ENCODE measurements at regions not wholly inside any gene's neighbourhood (a gene's known extent, or its start where the extent isn't known, plus 50 kb on each side); places are given as distances from the start of the nearest gene placed in this dataset.
"Not testable (repeated sequence)": the region's sequence is repeated elsewhere in the genome, so short reads cannot be mapped to it uniquely, and the experiment has no call there.

DNA sequence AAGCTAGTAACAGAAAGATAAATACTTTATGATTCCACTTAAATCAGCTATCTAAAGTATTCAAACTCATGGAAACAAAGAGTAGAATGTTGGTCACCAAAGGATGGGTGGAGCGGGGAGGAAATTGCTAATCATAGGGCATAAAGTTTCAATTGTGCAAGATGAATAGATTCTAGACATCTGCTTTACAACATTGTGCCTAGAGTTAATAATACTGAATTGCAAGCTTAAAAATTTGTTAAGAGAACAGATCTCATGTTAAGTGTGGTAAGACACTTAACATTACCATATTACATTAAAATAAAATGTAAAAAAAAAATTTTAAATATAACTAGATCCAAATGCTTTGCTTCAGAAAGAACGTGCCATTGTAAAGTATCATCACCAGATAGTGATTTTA is 411.1 kb upstream of the MBL2 start:
- TF ChIP-seq, protein P1, sequence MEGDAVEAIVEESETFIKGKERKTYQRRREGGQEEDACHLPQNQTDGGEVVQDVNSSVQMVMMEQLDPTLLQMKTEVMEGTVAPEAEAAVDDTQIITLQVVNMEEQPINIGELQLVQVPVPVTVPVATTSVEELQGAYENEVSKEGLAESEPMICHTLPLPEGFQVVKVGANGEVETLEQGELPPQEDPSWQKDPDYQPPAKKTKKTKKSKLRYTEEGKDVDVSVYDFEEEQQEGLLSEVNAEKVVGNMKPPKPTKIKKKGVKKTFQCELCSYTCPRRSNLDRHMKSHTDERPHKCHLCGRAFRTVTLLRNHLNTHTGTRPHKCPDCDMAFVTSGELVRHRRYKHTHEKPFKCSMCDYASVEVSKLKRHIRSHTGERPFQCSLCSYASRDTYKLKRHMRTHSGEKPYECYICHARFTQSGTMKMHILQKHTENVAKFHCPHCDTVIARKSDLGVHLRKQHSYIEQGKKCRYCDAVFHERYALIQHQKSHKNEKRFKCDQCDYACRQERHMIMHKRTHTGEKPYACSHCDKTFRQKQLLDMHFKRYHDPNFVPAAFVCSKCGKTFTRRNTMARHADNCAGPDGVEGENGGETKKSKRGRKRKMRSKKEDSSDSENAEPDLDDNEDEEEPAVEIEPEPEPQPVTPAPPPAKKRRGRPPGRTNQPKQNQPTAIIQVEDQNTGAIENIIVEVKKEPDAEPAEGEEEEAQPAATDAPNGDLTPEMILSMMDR (IDR thresholded peaks at IDR 0.05; ENCODE audit: insufficient read depth, low read length, severe bottlenecking), result no peak
- H3K4me3 ChIP-seq (ENCODE audit: low read depth, low read length), result no peak overlapping the region
- no peak for FAIRE-seq
- DNase-seq (ENCODE audit: low read depth), result no peak
- H3K36me3 ChIP-seq (ENCODE audit: control insufficient read depth, insufficient read depth, low read length), result no peaks in the 10 kb centered on the region
- H3K27me3 ChIP-seq (ENCODE audit: control insufficient read depth, insufficient read depth, low read length), result no peaks in the 10 kb centered on the region

DNA sequence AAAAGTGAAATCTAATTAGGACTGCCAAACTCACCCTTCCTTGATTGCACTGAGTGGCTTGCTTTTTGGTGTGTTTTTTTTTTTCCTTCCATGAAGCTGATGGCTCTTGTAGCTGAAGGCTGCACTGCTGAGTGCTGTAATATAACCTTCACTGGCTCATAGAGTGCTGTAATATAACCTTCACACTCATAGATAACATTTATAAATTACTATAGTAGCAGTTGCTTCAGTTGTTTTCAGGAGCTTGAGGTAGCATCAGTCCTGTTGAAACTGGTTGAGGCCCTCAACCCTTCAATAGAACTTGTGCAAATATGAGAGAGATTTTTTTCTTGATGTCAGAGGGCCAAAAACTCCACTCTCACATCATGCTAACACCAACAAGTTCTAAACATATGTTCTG is 404.9 kb upstream of the MBL2 start:
- Histone ChIP-seq H3K4me3 (ENCODE audit: low read depth, low read length) (no peak overlapping the region), H3K36me3 (ENCODE audit: control insufficient read depth, insufficient read depth, low read length) (no peaks in the 10 kb centered on the region), H3K27me3 (ENCODE audit: control insufficient read depth, insufficient read depth, low read length) (no peaks in the 10 kb centered on the region)
- TF ChIP-seq, protein P1 (IDR thresholded peaks at IDR 0.05; ENCODE audit: insufficient read depth, low read length, severe bottlenecking), result no peak
- DNase-seq (ENCODE audit: low read depth), result no peak
- FAIRE-seq, result no peak

GRCh38 chr10:53166325-53166724 is 393.7 kb upstream of the MBL2 start:
- no peak for FAIRE-seq
- TF ChIP-seq, protein P1 (IDR thresholded peaks at IDR 0.05; ENCODE audit: insufficient read depth, low read length, severe bottlenecking), result no peak

DNA sequence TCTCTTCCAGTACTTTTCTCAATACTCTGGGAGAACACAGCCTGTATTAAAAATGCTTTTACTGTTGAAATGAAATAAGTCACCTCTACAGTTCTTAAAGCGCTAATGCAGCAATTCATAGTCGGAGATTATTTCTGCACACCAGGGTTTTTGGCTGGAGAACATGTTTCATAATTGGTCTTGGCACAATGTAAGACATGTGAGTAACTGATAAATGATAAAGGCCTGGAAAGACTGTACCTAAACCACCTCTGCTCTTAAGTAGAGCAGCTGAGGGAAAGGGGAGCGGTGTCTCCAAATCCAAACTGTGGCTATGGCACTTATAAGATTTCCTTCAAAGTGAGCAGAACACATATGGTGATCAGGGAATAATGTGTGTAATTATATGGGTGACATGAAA is 390.3 kb upstream of the MBL2 start:
- Histone ChIP-seq H3K4me3 (ENCODE audit: low read depth, low read length) (no peak overlapping the region), H3K36me3 (ENCODE audit: control insufficient read depth, insufficient read depth, low read length) (no peaks in the 10 kb centered on the region), H3K27me3 (ENCODE audit: control insufficient read depth, insufficient read depth, low read length) (no peaks in the 10 kb centered on the region)
- DNase-seq (ENCODE audit: low read depth) (no peak), FAIRE-seq (no peak)
- TF ChIP-seq, protein P1 (IDR thresholded peaks at IDR 0.05; ENCODE audit: insufficient read depth, low read length, severe bottlenecking), result no peak

More at GRCh38 chr10:53166325-53166724, 393.7 kb upstream of the MBL2 start:
- H3K36me3 ChIP-seq (ENCODE audit: control insufficient read depth, insufficient read depth, low read length), result no peaks in the 10 kb centered on the region
- no peak overlapping the region for H3K4me3 ChIP-seq (ENCODE audit: low read depth, low read length)
- H3K27me3 ChIP-seq (ENCODE audit: control insufficient read depth, insufficient read depth, low read length), result no peaks in the 10 kb centered on the region
- no peak for DNase-seq (ENCODE audit: low read depth)

DNA sequence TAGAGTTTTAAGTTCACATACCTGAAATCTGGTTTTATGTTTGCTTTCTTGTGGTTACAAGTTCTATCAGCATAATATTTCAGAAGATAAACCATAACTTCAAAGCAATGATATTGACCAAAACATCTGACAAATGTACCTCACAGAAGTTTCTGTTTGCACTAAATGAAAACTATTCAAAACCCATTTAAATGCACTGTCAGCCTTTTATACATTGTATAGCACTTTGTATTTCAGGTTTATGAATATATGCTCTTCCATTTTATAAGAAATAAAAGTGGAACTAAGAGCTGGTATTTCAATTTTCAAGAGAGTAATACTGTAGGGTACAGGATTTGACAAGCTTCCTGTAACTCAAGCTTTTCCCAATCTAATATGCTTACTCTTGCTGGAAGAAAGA is 388.6 kb upstream of the MBL2 start:
- no peaks in the 10 kb centered on the region for H3K27me3 ChIP-seq (ENCODE audit: control insufficient read depth, insufficient read depth, low read length)
- TF ChIP-seq, protein P1 (IDR thresholded peaks at IDR 0.05; ENCODE audit: insufficient read depth, low read length, severe bottlenecking), result no peak
- FAIRE-seq, result no peak

DNA sequence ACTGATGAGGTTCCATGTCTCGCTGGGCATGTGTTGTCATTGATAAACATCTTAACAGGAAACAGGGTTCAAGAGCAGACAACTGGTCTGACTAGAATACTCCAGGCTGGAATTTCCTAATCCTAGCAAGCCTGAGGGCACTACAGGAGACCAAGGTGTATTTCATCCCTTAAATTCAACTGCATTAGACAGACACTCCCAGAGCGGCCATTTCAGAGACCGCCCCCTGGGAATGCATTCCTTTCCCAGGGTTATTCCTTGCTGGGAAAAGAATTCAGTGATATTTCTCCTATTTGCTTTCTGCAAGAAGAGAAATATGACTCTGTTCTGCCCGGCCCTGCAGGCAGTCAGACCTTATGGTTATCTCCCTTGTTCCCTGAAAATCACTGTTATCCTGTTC is 383.1 kb upstream of the MBL2 start:
- H3K27me3 ChIP-seq (ENCODE audit: control insufficient read depth, insufficient read depth, low read length); H3K36me3 ChIP-seq (ENCODE audit: control insufficient read depth, insufficient read depth, low read length); FAIRE-seq; DNase-seq (ENCODE audit: low read depth); H3K4me3 ChIP-seq (ENCODE audit: low read depth, low read length): not testable (repeated sequence)

More for the DNA sequence above, 388.6 kb upstream of the MBL2 start:
- DNase-seq (ENCODE audit: low read depth), result no peak
- Histone ChIP-seq H3K4me3 (ENCODE audit: low read depth, low read length) (no peak overlapping the region), H3K36me3 (ENCODE audit: control insufficient read depth, insufficient read depth, low read length) (no peaks in the 10 kb centered on the region)
